CD4-positive, alpha-beta T cell treated with Interleukin-17A for 4 hours (primary cell): ENCODE measurements at regions not wholly inside any gene's neighbourhood (a gene's known extent, or its start where the extent isn't known, plus 50 kb on each side); places are given as distances from the start of the nearest gene placed in this dataset.

ENCODE experiments used
- DNase-seq: peaks from one replicate; pipeline ENCODE4 v3.0.0-alpha.2; 2020; ENCODE audit warnings: mixed read lengths

DNA sequence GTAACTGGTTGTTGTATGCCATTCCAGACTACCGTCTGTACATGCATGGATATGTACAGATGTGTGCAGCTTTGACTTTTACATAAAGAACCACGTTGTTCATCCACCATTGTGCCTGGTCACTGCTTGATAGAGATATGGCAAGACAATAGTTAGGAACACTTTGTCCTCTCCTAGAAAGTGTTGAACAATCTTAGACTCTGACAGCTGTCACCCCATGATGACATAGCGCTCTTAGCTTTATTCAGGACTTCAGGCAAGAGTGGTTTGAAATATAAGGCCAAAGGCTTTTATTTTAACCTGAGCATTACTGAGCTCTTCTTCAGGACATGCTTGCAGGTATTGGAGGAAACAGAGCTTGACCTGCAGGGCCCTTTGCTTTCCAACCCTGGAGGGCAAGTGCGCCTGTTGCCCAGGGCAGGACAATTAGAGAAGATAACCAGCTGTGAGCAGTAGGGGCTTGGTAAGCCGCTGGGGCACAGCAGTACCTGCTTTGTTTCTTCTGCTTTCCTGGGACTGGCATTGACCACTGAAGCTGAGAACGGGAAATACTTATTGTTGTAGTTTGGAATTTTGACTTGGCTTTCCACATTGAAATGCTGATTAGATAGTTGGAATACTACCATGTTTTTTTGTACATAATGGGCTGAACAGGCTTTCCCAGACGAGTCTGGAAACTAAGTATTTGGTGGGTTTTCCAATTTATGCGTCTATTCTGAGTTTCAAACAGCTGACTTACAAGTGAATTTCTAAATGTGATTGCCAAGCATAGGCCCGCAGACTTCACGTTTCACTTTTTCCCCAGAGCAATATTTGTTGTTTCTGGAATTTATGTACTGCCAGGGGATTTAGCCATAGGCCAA lies 51.1 kb downstream of the GARRE1 start:
- no peak for DNase-seq

DNA sequence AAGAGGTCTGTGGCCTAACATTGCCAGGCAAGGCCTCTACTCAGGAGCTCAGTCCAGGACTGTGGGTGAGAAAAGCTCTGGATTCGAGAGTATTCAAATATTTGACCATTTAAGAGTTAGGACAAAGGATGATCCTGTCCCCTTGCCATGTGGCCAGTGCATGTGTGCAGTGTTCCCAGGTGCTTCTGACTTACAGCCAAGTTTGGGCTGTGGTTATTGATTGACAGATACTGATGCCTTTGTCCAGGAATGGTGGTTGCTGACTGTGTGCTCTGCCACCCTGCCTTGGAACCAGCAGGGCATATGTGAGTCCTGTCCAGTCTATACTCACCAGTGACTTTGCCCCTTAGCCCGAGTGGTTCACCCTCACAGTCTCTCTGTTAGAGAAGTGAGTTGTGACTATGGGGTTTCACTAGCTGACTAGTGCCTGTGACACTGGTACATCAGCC lies 51.9 kb downstream of the GARRE1 start:
- DNase-seq = no peak

DNA sequence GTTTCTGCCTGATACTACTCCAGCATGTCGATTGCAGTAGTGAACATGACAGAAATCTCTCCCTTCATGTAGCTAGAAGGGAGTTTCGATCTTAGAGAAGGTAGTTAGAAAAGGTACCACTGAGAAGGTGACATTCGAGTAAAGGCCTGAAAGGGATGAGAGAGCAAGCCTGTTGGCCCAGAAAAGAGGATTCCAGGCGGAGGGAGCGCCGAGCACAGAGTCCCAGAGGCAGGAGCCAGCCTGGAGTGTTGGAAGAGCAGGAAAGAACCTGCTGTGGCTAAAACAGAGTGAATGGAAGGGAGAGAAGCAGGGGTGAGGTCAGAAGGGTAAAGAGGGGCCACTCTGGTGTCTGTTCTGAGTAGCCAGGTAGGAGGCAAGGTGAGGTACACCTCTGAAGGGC lies 52.5 kb downstream of the GARRE1 start:
- no peak for DNase-seq

- DNase-seq = peak; percentile 21
Measured at GRCh38 chr19:34308381-34309367, 54.3 kb downstream of the GARRE1 start.

DNA sequence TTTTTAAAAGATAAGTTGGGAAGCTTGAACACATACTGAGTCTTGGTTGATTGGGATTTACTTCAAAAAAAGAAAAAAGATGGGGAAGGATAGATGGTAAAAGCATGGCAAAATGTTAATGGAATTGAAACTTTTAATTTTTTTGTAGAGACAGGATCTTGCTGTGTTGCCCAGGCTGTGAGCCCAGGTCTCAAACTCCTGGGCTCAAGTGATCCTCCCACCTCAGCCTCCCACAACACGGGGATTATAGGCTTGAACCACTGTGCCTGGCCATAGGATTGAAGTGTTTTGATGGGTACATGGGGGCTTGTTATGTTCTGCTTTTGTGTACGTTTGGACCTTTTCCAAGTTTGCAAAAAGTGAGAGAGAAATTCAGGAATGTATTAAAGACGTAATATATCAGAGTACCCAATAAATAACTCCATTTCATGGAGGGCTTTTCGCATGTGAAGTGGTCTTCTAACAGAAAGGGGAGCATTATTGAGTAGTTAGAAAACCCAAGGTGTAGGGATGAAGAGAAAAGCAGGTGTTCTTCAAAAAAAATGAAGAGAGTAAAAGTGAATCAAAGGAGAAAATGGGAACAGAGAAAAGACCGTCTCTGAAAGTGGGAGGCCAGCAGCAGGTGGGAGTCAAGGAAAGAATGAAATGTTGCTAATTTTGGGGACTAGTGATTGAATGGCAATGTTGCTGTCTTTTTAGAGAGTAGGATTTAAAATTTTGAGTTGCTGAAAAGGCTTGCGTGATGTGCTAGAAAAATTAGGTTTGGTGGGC lies 55.2 kb downstream of the GARRE1 start:
- DNase-seq = no peak

GRCh38 chr19:34310494-34310981 lies 54.5 kb upstream of the GPI start:
- no peak for DNase-seq

GRCh38 chr19:34313188-34313587 lies 51.8 kb upstream of the GPI start:
- no peak for DNase-seq

DNA sequence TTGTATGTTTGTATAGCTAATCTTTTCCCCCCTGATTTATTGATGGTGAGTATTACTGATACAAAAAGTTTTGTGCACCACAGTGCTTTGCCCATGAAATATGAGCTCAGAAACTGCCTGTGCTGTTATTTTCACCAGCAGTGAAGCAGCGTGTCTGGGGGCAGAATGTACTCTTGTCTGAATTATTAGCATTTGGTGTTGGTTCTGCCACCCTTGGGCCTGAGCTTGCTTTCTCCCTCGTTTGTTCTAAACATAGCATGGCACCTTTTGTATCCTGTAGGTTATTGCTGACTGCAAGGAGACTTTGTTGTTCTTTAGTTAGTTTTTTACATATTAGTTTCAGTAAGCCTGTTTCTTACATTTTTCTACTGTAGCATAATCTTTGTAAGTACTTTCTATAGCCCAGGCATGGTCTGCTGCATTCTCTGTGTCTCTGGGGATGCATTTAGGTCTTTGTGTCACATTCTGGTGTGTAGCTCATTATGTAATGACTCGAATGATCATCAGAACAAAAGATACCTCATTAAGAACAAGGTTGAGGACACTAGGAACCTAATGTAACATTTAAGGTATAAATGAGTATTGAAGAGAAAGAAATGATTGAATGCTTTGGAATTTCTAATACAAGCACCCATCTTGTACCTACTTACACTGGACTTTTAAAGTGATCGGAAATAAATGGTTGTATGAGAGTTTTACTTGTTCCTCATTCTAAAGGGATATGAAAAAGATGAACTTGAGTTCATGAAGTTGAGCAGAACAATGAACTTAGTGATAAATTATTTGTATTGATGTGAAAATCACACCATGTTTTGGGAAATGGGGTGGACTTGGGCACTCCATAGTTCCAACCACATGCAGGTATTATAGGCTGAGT lies 50.3 kb upstream of the GPI start:
- no peak for DNase-seq
